ENCODE measurements at regions not wholly inside any gene's neighbourhood (a gene's known extent, or its start where the extent isn't known, plus 50 kb on each side); places are given as distances from the start of the nearest gene placed in this dataset.
A peak's percentile ranks its signal among the peaks of the same experiment; 100 is the strongest.

GRCh38 chr13:74040200-74040599 lies 94.0 kb downstream of the KLF12 start:
- TF ChIP-seq CTCF (conservative IDR thresholded peaks at IDR 0.05; ENCODE audit: low read length): peak; percentile 92
- no peak for TF ChIP-seq EZH2phosphoT487 (IDR thresholded peaks at IDR 0.05; ENCODE audit: borderline replicate concordance, low read depth, low read length)
